IPS-15b (cell line): ENCODE measurements at regions not wholly inside any gene's neighbourhood (a gene's known extent, or its start where the extent isn't known, plus 50 kb on each side); places are given as distances from the start of the nearest gene placed in this dataset.
"Not testable (repeated sequence)": the region's sequence is repeated elsewhere in the genome, so short reads cannot be mapped to it uniquely, and the experiment has no call there.

ENCODE experiments used
- H3K27me3 ChIP-seq: one replicate; pipeline ENCODE4 v1.6.1; 2013; ENCODE audit warnings: low read length; ENCODE audit not compliant: control insufficient read depth, insufficient read depth
- H3K36me3 ChIP-seq: one replicate; pipeline ENCODE4 v1.6.1; 2013; ENCODE audit warnings: low read length; ENCODE audit not compliant: control insufficient read depth, insufficient read depth
- H3K4me1 ChIP-seq: one replicate; pipeline ENCODE4 v1.6.1; 2013; ENCODE audit warnings: mild to moderate bottlenecking, low read length; ENCODE audit not compliant: control insufficient read depth, insufficient read depth
- H3K4me3 ChIP-seq: one replicate; pipeline ENCODE4 v1.5.1; 2013; ENCODE audit warnings: low read depth, low read length
- H3K9ac ChIP-seq: one replicate; pipeline ENCODE4 v1.6.1; 2013; ENCODE audit warnings: low read depth, mild to moderate bottlenecking, low read length
- H3K9me3 ChIP-seq: one replicate; pipeline ENCODE4 v1.6.1; 2013; ENCODE audit warnings: mild to moderate bottlenecking, low read length; ENCODE audit not compliant: control insufficient read depth, insufficient read depth

DNA sequence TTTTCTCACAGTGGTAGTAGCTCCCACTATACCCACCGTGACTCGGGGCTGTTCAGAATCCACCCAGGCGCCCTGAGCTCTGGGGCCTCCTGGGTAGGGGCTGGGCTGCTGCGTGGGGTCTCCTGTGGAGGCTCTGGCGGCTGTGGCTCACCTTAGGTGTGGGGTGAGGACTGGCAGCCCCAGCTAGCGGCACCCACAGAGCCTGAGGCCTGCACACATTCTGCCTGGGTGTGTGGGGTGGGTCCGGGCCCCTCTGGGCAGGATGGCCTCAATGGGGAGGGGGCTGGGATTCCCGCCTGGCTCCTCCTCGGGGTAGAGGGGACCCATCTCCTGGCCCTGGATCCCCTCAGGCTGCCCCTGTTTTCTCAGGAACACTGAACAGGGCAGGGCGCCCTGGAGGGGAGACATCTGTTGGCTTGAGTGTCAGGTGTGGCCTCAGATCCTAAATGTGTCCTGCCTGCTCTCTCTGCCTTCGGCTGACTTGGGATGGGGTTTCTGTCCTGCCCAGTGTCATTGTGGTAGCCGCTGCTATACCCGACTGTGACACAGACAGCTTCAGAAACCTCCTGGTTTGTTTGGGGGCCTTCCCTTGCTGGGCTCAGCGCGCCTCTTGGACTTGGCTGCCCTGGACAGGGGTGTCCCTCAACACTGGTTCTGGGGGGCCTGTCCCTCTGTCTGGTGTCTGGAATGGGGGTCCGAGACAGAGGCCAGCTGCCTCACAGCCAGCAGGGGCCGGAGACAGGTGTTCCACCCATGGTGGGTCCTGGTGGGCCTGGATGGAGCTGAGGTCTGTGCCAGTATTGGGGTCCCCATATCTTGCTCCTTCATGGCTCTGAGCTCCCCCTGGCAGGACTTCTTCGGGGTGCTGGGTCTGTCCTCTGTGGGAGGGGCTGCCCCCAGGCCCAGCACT is 354.9 kb downstream of the TMEM121 start:
- H3K36me3 ChIP-seq = no peaks in the 10 kb centered on the region
- H3K9ac ChIP-seq = no peak overlapping the region
- H3K4me1 ChIP-seq = no peaks in the 10 kb centered on the region
- H3K27me3 ChIP-seq = no peaks in the 10 kb centered on the region
- peaks cover 20% of the 10 kb centered on the region for H3K9me3 ChIP-seq
- H3K4me3 ChIP-seq = no peak overlapping the region

GRCh38 chr14:105882011-105882410 is 355.6 kb downstream of the TMEM121 start:
- H3K4me3 ChIP-seq, H3K9ac ChIP-seq, H3K36me3 ChIP-seq, H3K27me3 ChIP-seq, H3K4me1 ChIP-seq: not testable (repeated sequence)
- peaks cover 17% of the 10 kb centered on the region for H3K9me3 ChIP-seq

- no peaks in the 10 kb centered on the region for H3K27me3 ChIP-seq
- H3K9me3 ChIP-seq = peaks cover 17% of the 10 kb centered on the region
- no peaks in the 10 kb centered on the region for H3K36me3 ChIP-seq
- no peak overlapping the region for H3K9ac ChIP-seq
- H3K4me3 ChIP-seq = no peak overlapping the region
- no peaks in the 10 kb centered on the region for H3K4me1 ChIP-seq
Measured at GRCh38 chr14:105882626-105883025, 356.2 kb downstream of the TMEM121 start.

- H3K27me3 ChIP-seq = no peaks in the 10 kb centered on the region
- no peaks in the 10 kb centered on the region for H3K4me1 ChIP-seq
- no peak overlapping the region for H3K4me3 ChIP-seq
- no peaks in the 10 kb centered on the region for H3K36me3 ChIP-seq
- H3K9ac ChIP-seq = no peak overlapping the region
- H3K9me3 ChIP-seq = peaks cover 18% of the 10 kb centered on the region
Measured at GRCh38 chr14:105883066-105884005, 357.0 kb downstream of the TMEM121 start.

GRCh38 chr14:105884192-105884807 is 357.9 kb downstream of the TMEM121 start:
- peaks cover 21% of the 10 kb centered on the region for H3K9me3 ChIP-seq
- not testable (repeated sequence) for H3K4me3 ChIP-seq, H3K9ac ChIP-seq, H3K4me1 ChIP-seq, H3K27me3 ChIP-seq, H3K36me3 ChIP-seq

DNA sequence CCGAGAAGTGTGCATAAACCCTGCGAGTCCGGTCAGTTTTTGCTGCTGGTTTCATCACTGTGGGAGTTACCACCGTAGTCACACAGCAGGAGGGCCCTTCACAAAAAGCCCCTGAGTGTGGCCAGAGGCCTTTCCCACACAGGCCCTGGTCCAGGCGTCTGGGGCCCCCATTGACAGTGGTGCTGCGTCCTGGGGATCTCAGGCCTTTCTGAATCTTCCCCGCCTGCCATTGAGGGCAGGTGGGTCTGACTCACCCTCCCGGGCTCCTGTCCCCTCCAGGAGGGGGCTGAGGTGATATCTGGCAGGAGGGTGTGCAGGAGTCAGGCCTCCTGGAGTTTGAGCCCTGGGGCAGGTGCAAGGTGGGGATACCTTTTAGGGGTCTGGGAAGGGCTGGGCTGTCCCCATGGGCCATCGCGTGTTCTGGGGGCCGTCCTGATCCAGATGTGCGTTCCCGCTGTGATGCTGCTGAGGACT is 358.5 kb downstream of the TMEM121 start:
- Histone ChIP-seq H3K4me3 (no peak overlapping the region), H3K36me3 (no peaks in the 10 kb centered on the region), H3K27me3 (no peaks in the 10 kb centered on the region), H3K4me1 (no peaks in the 10 kb centered on the region), H3K9me3 (peaks cover 19% of the 10 kb centered on the region), H3K9ac (no peak overlapping the region)

GRCh38 chr14:105885561-105886320 is 359.4 kb downstream of the TMEM121 start:
- H3K4me3 ChIP-seq = no peak overlapping the region
- H3K4me1 ChIP-seq = no peaks in the 10 kb centered on the region
- H3K9me3 ChIP-seq = peaks cover 19% of the 10 kb centered on the region
- no peak overlapping the region for H3K9ac ChIP-seq
- no peaks in the 10 kb centered on the region for H3K27me3 ChIP-seq
- H3K36me3 ChIP-seq = peaks cover 5% of the 10 kb centered on the region

DNA sequence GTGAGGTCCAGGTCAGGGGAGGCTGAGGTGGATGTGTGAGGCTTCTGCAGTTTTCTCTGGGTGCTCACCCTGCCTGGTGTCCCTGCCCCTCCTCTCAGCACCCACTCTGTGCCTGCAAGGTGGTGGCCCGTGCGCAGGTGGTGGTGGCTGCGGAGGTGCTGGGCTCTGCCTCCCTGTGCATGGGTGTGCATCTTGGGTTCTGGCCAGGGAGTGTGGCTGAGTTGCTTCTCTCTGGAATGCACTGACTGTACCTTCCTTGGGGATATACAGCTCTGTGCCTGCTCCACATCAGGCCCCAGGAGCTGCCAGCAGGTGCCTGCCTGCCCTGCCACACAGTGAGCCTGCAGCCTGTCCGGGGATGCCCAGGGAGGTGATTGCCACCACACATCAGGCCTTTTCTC is 360.4 kb downstream of the TMEM121 start:
- peaks cover 19% of the 10 kb centered on the region for H3K9me3 ChIP-seq

DNA sequence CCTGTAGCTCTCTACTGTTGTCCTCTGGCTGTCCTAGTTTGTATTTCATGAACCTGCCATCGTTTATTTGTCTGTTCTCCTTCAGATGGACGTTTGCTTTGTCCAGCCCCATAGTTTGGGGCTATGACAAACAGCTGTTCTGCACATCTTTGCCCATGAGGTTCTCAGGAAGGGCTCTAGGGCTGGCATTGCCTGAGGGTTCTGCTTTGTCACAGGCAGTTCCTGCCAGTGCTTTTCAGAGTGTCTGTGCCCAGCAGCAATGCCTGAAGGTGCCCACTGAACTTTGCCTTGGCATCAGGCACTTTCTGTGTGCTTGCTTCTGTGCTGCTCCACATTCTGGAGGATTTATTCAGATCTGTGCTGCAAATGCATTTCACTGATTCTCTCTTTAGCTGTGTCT is 361.3 kb downstream of the TMEM121 start:
- H3K9me3 ChIP-seq = peaks cover 17% of the 10 kb centered on the region
- H3K9ac ChIP-seq = no peak overlapping the region
- no peaks in the 10 kb centered on the region for H3K4me1 ChIP-seq
- H3K4me3 ChIP-seq = no peak overlapping the region
- H3K27me3 ChIP-seq = no peaks in the 10 kb centered on the region
- H3K36me3 ChIP-seq = peaks cover 5% of the 10 kb centered on the region

More for the DNA sequence above, 360.4 kb downstream of the TMEM121 start:
- not testable (repeated sequence) for H3K9ac ChIP-seq, H3K27me3 ChIP-seq, H3K36me3 ChIP-seq, H3K4me1 ChIP-seq, H3K4me3 ChIP-seq

- Histone ChIP-seq H3K9me3 (peaks cover 13% of the 10 kb centered on the region), H3K9ac (no peak overlapping the region), H3K4me1 (no peaks in the 10 kb centered on the region), H3K36me3 (peaks cover 5% of the 10 kb centered on the region), H3K4me3 (no peak overlapping the region), H3K27me3 (no peaks in the 10 kb centered on the region)
Measured at GRCh38 chr14:105888151-105888550, 361.8 kb downstream of the TMEM121 start.
